Medulla oblongata (tissue), 1 donor: ENCODE measurements at regions not wholly inside any gene's neighbourhood (a gene's known extent, or its start where the extent isn't known, plus 50 kb on each side); places are given as distances from the start of the nearest gene placed in this dataset.

Experiments used
- DNase-seq: peaks from one replicate; pipeline ENCODE4 v3.0.0-alpha.2; 2015; ENCODE audit errors: extremely low spot score

DNA sequence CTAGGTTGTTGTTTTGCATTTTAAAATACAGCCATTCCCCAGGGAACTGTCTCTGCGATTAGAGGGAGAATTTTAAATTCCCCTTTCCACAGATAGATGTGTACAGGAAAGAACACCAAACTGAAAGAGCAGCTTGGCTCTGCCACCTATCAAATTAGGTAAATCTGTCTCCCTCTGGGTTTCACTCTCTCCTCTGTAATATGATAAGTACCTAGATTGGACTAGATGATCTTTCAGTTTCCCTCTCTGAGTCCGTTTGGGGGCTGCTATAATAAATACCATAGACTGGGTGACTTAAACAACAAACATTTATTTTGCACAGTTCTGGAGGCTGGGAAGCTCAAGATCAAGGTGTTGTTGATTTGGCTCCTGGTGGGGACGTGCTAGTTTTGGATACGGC lies 186.0 kb downstream of the KIF20B start:
- no peak for DNase-seq

DNA sequence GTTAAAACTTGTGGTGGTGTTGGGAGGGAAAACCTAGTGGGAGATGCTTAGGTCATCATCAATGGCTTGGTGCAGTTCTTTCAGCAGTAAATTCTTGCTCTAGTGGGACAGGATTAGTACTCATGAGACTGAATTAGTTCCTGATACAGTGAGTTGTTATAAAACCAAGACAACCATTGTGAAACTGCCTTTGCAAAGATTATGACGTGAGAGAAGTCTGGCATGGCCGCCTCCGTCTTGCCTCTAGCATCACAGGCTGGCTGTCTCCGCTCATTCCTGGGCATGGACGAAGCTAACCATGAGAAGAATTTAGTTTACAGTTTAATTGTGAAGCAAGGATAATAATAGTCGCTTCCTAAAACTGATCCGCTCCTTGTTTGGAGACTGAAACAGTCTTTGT lies 186.4 kb downstream of the KIF20B start:
- DNase-seq = peak; percentile 58

DNA sequence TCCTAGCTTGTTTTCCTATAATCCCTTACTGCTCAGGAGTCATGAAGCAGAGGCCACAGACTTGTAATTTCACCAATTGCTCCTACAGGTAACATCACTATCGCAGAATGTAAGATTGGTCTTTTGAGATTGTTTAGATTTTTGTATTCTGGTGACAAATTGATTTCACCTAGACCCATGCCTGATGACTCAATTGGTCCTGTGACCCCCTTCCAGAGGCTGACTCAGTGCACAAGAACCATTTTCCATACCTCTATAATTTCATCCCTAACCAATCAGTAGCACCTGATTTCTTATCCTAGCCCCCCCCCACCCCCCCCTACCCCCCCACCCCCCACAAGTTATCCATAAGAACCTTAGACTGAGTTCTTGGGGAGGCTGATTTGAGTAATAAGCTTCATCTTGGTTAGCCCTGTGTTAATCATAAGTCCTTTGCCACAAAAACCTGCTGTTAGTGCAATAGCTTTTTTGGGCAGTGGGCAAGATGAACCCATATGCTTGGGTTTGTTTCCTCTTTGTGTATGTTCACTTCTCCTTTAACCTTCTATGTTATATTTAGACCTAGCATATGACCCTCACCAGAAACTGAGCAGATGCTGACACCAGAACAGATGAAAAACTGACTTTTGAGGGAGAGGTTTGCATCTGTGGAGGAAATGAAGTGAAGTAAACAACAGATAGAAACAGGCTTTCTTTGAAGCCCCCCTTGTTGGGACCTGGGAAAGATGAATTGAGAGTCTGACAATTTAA lies 187.1 kb downstream of the KIF20B start:
- peak; percentile 84 for DNase-seq

DNA sequence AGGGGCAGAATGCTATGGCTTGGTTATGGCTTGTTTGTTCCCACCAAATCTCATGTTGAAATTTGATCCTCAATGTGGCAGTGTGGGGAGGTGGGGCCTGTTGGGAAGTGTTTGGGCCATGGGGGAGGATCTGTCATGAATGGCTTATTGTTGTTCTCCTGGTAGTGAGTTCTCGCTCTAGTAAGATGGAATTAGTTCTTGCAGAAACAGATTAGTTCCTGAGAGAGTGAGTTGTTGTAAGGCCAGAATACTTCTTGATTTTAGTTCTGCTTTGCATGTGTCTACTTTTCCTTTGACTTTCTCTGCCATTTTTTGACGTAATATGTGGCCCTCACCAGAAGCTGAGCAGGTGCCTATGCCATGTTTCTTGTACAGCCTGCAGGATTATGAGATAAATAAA lies 188.2 kb downstream of the KIF20B start:
- DNase-seq = peak; percentile 66

DNA sequence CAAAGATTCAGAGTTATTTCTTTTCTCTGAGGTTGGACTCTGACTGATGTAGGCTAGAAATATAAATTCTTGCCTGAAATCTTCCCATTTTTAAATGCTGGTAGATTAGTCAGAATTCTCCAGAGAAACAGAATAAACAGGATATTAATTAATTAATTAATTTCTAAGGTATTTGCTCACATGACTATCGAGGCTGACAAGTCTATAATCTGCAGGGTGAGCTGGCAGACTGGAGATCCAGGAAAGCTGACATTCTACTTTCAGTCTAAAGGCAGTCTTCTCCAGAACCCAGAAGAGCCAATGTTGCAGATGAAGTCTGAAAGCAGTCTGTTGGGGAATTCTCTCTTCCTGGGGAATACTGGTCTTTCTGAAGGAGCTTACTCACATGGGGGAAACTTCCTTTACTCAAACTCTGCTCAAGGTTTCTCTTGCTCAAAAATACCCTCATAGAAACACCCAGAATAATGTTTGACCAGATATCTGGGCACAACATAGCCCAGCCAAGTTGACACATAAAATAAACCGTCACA lies 189.7 kb downstream of the KIF20B start:
- no peak for DNase-seq

DNA sequence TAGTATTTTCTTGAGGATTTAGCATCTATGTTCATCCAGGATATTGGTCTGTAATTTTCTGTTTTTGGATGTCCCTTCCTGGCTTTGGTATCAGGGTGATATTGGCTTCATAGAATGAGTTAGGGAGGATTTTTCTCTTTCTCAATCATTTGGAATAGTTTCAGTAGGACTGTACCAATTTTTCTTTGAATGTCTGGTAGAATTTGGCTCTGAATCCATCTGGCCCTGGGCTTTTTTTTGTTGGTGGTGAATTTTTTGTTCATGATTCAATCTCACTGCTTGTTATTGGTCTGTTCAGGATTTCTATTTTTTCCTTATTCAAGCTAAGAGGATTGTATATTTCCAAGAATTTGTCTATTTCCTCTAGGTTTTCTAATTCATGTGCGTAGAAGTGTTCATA lies 192.7 kb downstream of the KIF20B start:
- DNase-seq = no peak

DNA sequence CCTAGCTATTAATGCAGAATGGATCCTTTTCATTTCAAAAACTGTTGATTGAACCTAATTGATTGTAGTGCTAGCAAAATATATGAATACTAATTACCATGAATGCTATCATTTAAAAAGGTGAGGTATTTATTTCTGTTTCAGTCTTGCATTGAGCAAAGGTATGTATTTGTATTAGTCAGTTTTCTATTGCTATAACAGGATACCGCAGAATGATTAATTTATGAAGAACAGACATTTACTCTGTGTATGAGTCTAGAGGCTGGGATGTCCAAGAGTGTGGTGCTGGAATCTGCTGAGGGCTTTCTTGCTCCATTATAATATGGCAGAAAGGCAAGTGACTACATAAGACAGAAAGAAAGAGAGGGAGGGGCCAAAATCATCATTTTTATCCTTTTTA lies 199.2 kb downstream of the KIF20B start:
- DNase-seq = no peak

DNA sequence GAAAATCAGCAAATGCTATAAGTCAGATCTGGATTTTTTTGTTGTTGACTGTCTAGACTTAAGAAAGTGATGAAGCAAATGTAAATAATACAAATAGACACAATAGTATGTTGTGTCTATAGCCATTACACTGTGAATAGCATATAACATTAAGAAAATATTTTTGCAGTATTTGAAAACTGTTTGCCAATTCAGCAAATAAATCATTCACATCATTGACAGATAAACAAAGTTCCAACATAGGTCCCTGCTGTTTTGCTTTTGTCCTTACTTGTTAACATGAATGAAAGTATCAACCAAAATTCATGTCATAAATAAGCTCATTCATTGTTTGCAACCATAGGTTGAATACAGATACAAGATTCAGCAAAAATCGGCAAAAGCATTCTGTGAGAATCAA lies 200.5 kb downstream of the KIF20B start:
- DNase-seq = no peak

DNA sequence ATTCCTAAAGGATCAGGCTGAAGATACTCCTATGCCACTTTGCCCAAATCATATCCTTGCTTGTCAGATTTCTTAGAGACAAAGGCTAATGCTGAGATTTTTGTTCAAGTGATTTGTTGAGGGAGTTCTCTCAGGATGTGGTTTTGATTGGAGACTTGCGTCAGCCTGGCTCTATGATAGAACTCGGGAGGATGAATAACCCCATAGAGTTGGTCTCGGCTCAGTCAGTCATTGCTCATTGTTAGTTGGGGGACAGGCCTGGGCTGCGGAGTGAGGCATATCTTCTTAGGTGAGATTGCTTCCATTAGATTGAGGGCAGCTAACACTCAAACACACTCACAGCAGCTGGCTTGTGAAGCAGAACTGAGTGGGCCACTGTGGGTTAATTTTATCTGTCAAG lies 203.4 kb downstream of the KIF20B start:
- DNase-seq = no peak

DNA sequence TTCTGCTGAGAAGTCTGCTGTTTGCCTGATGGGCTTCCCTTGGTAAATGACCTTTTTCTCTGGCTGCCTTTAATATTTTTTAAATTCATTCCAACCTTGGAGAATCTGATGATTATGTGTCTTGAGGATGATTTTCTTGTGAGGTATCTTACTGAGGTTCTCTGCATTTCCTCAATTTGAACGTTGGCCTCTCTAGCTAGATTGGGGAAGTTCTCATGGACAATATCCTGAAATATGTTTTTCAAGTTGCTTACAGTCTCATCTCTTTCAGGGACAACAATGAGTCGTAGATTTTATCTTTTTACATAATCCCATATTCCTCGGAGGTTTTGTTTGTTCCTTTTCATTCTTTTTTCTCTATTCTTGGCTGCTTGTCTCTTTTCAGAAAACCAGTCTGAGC lies 208.4 kb downstream of the KIF20B start:
- DNase-seq = no peak

DNA sequence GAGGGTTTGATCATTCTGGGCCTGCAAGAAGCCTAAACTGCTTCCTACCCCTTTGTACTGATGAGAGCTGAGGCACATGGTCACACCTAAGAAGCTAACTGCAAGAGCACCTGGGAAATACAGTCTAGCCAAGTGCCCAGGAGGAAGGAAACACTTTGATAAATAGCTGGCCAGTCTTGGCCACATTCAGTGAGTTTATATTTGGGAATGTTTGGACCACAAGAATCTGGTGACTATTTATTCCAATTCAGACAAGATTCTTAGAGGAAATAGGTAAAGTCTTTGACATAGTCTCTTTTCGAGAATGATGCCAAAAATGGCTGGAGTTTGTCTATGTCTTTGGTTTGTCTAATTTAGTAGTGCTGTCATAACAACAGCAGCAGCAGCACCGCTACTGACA lies 213.6 kb downstream of the KIF20B start:
- DNase-seq = no peak

DNA sequence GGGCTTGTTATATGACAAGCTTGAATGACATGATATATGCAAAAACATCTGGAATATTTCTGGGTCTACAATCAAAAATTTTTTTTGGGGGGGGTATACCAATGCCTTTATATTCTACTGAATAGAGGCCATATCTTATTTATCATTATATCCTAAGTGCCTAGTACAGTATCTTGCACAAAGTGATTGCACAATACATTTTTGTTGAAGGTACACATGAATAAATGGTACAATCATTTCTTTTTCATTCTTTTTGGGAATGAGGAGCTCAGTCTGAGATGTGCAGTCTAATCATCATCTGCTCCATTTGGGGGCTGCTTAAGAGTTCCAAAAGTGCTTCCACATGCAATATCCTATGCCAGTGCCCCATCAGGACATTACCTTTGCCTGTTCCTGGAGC lies 214.6 kb downstream of the KIF20B start:
- no peak for DNase-seq

DNA sequence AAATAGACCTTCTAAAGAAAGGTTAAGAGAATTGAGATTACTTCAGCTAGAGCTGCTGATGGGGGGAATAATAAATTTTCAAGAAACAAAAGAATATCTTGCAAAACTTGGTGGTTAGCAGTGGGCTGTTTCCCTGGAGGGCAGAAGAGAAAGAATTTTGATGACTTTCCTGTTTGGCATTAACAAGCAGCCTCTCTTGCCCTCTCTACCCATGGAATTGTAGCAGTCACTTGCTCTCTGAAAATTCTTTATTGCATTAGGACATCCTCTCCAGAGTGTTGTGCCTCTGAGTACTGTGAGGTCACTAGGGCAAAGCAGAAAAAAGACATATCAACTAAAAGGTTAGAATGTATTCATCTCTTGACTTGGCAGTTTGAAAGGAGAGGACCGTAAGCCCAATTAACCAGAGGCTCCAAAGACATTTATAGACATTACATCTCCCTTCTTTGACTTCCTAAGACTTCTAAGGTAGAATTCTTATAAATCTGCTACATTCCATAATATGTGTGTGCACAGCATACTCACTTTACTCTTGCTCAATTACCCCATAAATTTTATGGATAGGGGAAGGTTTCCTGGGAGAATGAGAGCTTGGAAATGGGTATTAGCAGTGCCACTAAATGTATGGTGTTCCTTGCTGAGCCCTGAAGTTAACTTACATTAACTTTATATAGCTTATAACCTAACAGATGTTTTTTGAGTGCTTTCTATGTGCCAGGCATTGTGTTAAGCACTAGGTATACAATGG lies 215.3 kb downstream of the KIF20B start:
- no peak for DNase-seq

DNA sequence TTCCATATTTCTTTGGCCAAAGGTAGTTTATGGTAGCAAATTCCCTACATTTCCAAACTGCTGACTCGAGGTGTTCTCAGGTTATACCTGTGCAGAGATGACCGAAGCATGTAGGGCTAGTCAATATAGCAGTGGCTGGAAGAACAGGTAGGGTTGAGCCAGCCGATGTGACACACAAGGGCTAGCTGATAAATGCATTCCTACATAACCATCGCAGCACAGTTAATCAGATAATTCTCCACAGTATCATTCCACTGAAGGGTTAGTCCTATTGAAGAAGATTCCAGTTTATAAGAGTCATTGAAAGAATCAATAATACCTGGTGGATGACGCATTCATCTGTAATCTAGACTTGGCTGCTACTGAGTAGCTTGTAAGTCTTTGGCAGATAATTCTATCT lies 220.0 kb downstream of the KIF20B start:
- DNase-seq = no peak

DNA sequence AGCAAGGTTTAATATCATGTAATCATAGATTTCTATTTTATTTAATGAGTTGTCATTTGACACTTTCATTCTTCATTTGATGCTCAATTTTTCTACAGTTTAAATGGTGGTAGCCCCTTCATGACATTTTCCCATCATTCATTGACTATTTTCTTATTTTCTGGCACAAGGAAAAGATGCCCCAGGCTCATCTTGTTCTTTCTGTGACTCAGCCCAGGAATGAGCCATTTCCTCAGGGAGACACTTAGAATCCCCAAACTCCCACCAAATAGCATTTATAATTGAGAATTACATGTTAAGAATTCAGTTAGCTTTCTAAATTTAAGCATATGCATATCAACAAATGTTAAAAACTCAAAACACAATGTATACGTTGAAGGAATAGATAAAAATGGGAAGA lies 222.3 kb downstream of the KIF20B start:
- DNase-seq = no peak

DNA sequence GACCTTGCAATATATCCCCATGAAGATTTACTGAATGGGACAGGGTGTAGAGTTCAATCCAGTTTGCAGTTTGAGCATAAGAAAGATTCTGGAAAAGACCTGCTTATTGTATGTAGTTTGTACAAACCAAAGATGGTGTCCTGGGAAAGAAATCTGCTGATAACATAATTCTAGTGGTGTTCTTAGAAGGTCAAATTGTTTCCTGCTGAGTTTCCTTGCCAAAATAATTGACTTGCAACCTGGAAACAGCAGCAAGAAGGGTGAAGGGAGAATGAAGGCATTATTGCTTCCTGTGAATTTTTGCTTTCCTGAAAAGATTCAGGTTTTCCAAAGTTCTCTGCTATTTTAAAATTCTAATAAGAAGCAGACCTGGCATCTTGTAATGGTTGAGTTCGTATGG lies 222.9 kb downstream of the KIF20B start:
- no peak for DNase-seq

DNA sequence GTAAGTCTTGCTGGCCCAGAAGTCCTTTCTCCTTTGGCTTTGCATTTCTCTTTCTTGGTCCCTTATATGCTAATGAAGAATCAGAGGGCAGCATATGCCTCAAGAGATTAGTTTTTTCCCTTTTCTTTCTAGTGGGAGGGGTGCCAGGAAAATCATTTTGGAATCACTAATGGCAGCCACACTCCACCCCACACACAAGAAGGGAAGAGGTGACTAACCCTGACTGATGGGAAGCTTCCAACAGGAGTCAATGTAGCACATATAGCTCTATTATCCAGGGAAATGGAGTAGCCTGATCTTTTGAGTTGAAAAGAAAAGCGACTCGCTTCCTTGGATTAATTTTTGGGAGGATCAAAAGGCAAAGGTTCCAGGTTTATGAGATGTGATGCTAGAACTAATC lies 225.3 kb downstream of the KIF20B start:
- DNase-seq = no peak

DNA sequence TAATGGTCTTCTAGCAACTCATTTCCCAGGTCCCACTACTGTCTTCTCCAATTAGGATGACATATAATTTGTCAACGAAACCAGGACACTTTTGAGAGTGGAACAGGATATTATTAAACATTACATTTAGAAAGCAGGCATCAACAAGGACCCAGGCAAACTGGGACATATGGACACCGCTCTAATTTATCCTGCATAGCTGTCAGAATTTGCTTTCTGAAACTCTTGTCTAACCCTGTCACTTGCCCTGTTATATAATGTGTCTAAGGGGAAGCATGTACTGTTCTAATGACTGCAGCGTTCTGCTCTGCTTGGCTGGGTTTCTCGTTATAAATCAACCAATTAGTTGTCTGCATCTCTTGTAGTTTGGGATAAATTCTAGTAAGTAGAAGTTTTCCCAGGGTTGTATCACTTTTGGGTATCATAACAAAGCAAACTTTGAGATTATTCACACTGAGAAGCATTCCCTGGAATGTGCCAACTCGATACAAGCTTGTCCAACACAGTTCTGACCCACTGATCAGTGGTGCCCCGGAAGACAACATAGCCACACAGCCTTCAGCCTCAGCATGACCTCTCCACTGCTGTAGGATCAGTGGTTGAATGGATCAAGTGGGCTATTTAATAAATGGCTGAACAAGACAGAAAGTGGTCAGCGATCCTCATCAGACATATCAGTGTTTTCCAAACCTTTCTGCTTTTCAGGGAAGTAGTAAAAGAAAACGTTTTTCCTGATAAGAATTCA lies 228.1 kb downstream of the KIF20B start:
- DNase-seq = no peak

DNA sequence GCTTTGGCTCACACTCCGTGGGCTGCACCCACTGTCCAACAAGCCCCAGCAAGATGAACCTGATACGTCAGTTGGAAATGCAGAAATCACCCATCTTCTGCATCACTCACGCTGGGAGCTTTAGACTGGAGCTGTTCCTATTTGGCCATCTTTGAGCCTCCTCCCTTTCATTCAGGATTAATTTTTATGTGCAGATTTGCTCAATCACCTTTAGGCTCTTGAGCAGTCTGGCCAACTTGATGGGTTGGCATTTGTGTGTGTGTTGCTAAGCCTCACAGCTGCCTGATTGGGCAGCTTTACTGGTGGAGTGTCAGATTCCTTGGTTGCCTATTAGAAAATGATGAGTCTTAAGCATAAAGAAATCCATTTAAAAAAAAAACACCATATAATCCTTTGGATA lies 236.1 kb downstream of the KIF20B start:
- no peak for DNase-seq

DNA sequence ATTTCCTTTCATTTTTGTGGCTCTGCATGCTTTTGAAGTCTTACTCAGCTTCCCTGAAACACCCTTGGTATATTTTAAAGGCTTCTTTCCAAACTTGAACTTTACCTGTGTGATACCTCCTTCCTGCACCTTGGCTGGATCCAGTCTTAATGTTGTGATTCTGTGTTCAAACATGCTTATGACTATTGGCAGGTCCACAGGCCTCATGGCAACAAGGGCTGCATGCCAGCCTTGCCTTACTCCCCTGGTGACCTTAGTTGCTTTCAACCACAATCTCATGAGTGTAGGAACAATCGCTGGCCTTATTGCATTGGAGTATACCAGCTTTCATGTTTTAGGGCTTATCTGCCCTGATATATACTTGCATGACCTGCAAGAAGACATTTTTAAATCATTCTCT lies 238.7 kb downstream of the KIF20B start:
- DNase-seq = no peak

DNA sequence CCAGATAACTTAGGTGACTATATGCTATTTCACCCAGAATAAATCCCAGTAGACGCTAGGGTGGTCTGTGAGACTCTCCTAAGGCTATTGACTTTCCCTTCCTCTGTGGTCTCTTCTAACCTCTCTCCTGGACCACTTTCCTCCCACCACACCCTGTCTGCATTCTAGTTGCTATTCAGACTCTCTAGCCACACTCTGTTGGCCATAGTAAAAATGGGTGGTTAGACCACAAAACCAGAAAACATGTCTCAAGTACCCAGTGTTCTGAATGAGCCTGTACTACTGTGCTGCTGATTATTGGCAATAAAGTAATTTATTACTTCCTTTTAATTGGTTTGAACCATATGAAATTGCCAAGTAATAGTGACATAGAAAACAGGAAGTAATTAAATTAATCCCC lies 240.8 kb downstream of the KIF20B start:
- DNase-seq = no peak

DNA sequence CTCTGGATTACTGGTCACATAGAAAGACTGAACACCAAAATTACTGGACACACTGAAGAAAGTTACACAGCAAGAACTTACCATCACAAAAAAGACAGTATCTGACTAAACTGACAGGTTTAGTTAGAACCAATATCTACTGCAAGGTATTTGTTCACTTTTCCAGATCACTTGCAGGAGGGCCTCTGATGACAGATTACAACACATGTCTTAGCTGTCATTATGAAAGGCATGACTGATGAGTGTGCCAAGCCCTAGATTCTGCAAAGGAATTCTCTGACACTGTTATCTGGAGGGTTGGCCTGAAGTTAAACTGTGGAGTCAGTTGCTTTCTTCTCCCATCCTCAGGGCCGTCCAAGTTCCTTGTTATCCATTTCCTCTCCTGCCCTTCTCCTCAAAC lies 242.7 kb downstream of the KIF20B start:
- DNase-seq = no peak

DNA sequence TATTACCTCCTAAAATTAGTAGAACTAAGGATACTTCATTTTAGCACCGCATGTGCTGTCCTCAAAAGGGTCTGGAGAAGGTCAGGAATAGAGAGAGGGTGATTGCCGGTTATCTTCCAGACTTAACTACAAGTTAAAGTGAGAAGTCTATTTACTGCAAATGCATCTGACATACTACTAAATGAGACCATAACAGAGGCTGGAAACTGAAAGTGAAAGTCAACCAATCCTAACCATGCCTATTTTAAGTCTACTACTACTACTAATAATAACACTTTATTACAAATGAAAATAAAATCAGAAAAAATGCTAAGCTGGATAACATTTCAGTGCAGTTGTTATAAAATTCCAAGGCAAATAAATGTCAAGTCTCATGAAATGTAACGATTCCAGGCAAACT lies 244.7 kb downstream of the KIF20B start:
- no peak for DNase-seq
